GM20431 (cell line): ENCODE measurements at regions not wholly inside any gene's neighbourhood (a gene's known extent, or its start where the extent isn't known, plus 50 kb on each side); places are given as distances from the start of the nearest gene placed in this dataset.
"Not testable (repeated sequence)": the region's sequence is repeated elsewhere in the genome, so short reads cannot be mapped to it uniquely, and the experiment has no call there.

Experiments used
- in situ Hi-C: fragments of 300-500 bp; cut with MseI, MboI; formaldehyde crosslinking; loops from one replicate; pipeline ENCODE4 v1.15.0; 2020; ENCODE audit warnings: low sequenced_read_pairs; ENCODE audit not compliant: unreplicated experiment

GRCh38 chr6:120852293-120852849 is 481.9 kb downstream of the TBC1D32 start:
- in situ Hi-C loops: no loop called here

GRCh38 chr6:120826253-120826652 is 508.0 kb downstream of the TBC1D32 start:
- in situ Hi-C loops: no loop called here

GRCh38 chr6:120816794-120817193 is 517.5 kb downstream of the TBC1D32 start:
- in situ Hi-C loops: no loop called here

GRCh38 chr6:120805276-120805675 is 529.0 kb downstream of the TBC1D32 start:
- in situ Hi-C loops: no loop called here

GRCh38 chr6:120804612-120805011 is 529.7 kb downstream of the TBC1D32 start:
- in situ Hi-C loops: no loop called here

- in situ Hi-C loops: no loop called here
Observed at GRCh38 chr6:120786682-120787081, 547.6 kb downstream of the TBC1D32 start.

GRCh38 chr6:120786256-120786655 is 548.0 kb downstream of the TBC1D32 start:
- in situ Hi-C loops: no loop called here

GRCh38 chr6:120785459-120786086 is 548.7 kb downstream of the TBC1D32 start:
- in situ Hi-C loops: no loop called here

GRCh38 chr6:120779441-120779840 is 554.8 kb downstream of the TBC1D32 start:
- in situ Hi-C loops: no loop called here

- in situ Hi-C loops: no loop called here
Observed at GRCh38 chr6:120775698-120776097, 558.6 kb downstream of the TBC1D32 start.

GRCh38 chr6:120774275-120774674 is 560.0 kb downstream of the TBC1D32 start:
- in situ Hi-C loops: no loop called here

- in situ Hi-C loops: no loop called here
Observed at GRCh38 chr6:120771019-120771418, 563.3 kb downstream of the TBC1D32 start.

- in situ Hi-C loops: no loop called here
Observed at GRCh38 chr6:120764312-120764711, 570.0 kb downstream of the TBC1D32 start.

- in situ Hi-C loops: no loop called here
Observed at GRCh38 chr6:120759570-120759969, 574.7 kb downstream of the TBC1D32 start.

GRCh38 chr6:120748574-120748973 is 585.7 kb downstream of the TBC1D32 start:
- in situ Hi-C loops: not testable (repeated sequence)

- in situ Hi-C loops: no loop called here
Observed at GRCh38 chr6:120736740-120737139, 597.5 kb downstream of the TBC1D32 start.

GRCh38 chr6:120735641-120736040 is 598.6 kb downstream of the TBC1D32 start:
- in situ Hi-C loops: no loop called here

GRCh38 chr6:120711255-120711654 is 623.0 kb downstream of the TBC1D32 start:
- in situ Hi-C loops: no loop called here

- in situ Hi-C loops: no loop called here
Observed at GRCh38 chr6:120700001-120700400, 634.3 kb downstream of the TBC1D32 start.

- in situ Hi-C loops: no loop called here
Observed at GRCh38 chr6:120686492-120686891, 647.8 kb downstream of the TBC1D32 start.

- in situ Hi-C loops: no loop called here
Observed at GRCh38 chr6:120682145-120682544, 652.1 kb downstream of the TBC1D32 start.

GRCh38 chr6:120681204-120681603 is 653.1 kb downstream of the TBC1D32 start:
- in situ Hi-C loops: no loop called here
